Stimulated activated CD8-positive, alpha-beta memory T cell treated with anti-CD3 and anti-CD28 coated beads, Interleukin-15, amount 100 ng/mL, for 48 hours (primary cell): ENCODE measurements at regions not wholly inside any gene's neighbourhood (a gene's known extent, or its start where the extent isn't known, plus 50 kb on each side); places are given as distances from the start of the nearest gene placed in this dataset.

Source experiments
- DNase-seq, 2 donors: peaks; one replicate each; pipeline ENCODE4 v3.0.0-alpha.2; 2020; ENCODE audit warnings: low read depth in 2 of 2

DNA sequence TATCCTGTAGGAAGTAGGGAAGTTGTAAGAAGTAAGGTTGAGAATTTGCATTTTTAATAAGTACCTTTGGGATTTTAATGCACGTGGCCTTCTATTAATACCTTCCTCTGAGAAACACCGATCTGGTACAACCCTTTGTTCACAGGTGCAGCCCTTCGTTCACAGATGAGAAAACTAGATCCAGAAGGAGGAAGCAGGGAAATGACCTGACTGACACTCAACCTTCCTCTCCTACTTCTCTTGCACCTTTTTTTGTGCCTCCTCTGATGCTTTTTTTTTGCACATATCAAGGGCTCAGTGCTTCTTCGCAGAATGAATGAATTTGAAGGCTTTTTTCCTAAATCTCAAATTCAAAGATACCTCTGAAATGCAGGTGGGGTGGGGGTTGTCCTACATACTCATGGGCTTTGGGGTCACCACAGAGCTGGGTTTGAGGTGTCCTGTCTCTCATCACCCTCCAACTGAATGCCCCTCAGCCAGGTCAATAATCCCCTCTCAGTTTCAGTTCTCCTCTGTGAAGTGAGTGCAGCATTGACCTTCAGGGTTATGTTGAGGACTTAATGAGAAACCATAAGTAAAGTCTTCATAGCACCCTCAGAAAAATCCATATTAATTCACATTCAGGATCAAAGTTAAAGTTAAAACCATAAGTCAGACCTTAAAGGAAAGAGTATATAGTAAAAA lies 161.5 kb upstream of the CTNNB1 start:
- DNase-seq = no peak

DNA sequence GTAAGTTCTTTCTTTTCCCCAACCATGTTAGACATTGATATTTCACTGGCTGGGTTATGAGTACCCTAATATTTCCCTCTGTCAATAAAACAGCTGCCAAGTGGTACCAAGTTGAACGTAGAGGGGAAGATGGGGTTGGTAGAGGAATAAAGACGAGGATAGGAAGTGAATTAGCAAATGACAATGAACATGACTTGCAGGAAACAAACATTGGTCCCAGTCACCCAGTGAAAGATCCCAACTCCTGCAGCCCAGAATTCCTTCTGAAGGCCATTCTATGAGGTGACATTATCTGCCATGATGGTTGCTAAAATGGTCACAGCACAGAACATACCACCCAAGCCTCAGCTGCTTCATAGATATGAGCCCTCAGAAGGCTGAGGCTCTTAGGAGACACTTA lies 159.0 kb upstream of the CTNNB1 start:
- DNase-seq = no peak

GRCh38 chr3:41041462-41041861 lies 157.8 kb upstream of the CTNNB1 start:
- DNase-seq = no peak

- no peak for DNase-seq
Observed at GRCh38 chr3:41041899-41042298, 157.4 kb upstream of the CTNNB1 start.

DNA sequence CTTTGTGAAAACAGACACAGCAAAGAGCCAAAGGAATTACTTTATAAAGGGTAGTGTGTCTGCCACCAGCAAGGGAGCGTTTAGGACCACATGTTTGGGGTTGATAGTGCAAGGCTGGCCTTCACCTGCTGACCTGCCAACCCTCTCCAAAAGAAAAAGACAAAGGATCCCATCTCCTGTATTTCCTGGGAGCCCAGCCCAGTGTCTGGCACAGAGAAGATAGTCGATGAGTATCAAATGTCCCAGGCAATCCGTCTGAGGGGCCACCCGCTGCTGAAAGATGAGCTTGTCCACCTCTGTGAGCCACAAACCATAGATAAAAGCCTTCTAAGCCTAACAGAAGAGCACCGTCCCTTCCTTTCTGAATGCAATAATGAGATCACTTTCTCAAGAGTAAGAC lies 154.8 kb upstream of the CTNNB1 start:
- DNase-seq = no peak

DNA sequence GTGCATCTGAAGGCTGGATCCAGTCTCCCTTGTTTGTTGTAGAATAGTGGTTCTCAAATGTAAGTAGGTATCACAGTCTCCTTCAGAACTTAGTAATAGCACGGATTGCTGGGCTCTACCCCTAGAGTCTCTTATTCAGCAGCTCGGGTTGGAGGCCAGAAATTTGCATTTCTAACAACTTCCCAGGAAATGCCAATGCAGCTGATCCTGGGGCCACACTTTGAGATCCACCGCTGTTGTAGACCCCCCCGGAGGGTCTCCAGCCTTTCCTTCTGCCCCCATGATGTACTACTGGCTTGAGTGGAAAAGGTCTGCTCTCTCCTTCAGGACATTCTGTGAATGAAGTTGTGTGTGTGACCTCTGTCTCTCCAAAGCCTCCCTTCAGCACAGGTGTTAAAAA lies 153.8 kb upstream of the CTNNB1 start:
- no peak for DNase-seq

DNA sequence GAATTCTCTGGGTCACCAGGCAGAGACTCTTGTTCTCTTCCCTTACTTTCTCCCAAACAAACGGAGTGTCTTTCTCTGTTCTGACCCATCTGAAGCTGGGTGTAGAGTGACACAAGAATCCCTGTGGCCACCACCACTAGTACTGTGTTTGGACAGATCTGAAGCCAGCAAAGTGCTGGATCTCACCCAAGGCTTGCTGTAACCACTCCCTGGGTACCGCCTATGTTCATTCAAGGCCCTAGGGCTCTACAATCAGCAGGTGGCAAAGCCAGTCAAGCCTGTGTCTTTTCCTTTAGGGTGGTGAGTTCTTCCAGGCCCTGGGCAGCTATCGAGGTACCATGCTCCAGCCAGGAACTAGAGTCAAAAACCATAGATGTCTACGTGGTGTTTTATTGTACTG lies 149.2 kb upstream of the CTNNB1 start:
- no peak for DNase-seq

DNA sequence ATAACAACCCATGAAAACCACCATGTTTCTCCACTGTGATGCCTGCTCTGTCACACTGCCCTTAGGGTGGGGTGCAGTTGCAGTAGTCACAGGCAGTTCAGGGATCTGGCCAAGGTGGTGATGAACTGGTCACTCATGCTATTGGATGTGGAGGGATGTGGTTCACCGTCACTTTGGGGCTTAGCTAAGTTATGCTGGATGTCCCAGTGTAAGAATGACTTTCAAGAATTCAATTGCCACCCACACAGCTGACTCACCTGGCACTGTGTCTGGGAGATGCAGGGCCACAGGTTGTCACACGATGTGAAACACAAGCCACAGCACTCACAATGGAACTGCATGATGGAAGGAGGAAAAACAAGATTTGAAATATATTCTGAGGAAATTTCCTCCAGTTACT lies 146.1 kb upstream of the CTNNB1 start:
- peak; percentile 27 to 30 for DNase-seq

DNA sequence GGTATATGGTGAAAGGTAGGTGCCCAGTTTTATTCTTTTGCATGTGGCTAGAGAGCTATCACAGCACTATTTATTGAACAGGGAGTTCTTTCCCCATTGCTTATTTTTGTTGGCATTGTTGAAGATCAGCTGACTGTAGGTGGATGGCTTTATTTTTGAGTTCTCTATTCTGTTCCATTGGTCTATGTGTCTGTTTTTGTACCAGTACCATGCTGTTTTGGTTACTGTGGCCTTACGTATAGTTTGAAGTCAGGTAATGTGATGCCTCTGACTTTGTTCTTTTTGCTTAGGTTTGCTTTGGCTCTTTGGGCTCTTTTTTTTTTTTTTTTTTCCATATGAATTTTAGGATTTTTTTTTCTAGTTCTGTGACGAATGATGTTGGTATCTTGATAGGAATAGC lies 139.2 kb upstream of the CTNNB1 start:
- DNase-seq = no peak

GRCh38 chr3:41064070-41064469 lies 135.2 kb upstream of the CTNNB1 start:
- no peak for DNase-seq

DNA sequence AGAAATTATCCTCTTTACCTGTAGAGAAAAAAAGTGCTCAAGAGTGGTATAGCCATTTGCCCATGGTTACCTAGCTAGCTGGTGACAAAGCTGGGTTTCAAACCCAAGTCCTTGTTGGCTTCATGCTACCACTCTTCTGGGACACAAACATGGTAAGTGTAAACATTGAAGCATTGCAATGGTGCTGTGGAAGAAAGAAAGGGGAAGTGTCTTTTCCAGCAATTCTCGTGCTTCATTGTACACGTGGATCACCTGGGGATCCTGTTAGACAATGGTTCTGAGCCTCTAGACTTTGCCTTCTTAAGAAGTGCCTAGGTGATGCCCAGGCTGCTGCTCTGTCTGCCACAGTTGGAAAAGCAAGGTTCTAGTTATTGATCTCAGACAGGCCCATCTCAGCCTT lies 134.8 kb upstream of the CTNNB1 start:
- no peak for DNase-seq

- DNase-seq = no peak
Observed at GRCh38 chr3:41065340-41065739, 134.0 kb upstream of the CTNNB1 start.

DNA sequence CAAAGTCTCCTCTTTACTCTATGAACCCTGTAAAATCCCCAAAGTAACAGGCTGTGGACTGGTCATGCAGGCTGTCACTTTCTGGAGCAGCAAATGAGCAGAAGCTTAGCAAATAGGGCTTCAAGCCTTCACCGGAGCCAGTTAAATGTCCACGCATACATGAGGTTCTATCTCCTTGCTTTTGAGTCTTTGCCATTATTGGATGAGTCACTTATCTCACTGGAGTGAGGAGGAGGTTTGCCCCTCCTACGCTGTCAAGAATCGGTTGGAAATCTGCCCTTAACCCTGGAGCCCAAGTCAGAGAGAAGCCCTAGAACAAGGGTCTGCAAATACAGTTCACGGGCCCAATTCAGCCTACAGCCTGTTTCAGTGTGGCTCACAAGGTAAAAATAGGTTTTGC lies 126.1 kb upstream of the CTNNB1 start:
- DNase-seq = no peak

- DNase-seq = no peak
Observed at GRCh38 chr3:41075975-41076374, 123.3 kb upstream of the CTNNB1 start.

- DNase-seq = no peak
Observed at GRCh38 chr3:41076399-41076798, 122.9 kb upstream of the CTNNB1 start.

- DNase-seq = no peak
Observed at GRCh38 chr3:41080141-41080540, 119.2 kb upstream of the CTNNB1 start.

- DNase-seq = no peak
Observed at GRCh38 chr3:41088882-41089281, 110.4 kb upstream of the CTNNB1 start.

GRCh38 chr3:41089566-41089965 lies 109.7 kb upstream of the CTNNB1 start:
- no peak for DNase-seq

GRCh38 chr3:41092844-41093243 lies 106.5 kb upstream of the CTNNB1 start:
- DNase-seq = no peak

- no peak for DNase-seq
Observed at GRCh38 chr3:41093476-41093875, 105.8 kb upstream of the CTNNB1 start.

DNA sequence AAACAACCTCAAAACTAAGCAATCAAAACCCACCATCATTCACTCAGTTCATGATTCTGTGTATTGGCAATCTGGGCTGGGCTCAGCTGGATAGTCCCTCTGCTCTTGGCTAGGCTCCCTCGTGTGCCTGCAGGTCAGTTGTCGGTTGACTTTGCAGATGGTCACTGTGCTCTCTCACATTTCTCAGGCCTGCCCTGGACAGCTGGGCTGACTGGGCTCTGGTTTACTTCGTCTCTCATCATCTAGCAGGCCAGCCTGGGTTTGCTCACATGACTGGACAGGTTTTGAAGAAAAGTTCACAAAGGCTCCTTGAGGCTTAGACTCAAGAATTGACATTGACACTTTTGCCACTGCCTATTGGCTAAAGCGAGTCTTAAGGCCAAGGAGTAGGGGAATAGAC lies 105.0 kb upstream of the CTNNB1 start:
- DNase-seq = no peak

DNA sequence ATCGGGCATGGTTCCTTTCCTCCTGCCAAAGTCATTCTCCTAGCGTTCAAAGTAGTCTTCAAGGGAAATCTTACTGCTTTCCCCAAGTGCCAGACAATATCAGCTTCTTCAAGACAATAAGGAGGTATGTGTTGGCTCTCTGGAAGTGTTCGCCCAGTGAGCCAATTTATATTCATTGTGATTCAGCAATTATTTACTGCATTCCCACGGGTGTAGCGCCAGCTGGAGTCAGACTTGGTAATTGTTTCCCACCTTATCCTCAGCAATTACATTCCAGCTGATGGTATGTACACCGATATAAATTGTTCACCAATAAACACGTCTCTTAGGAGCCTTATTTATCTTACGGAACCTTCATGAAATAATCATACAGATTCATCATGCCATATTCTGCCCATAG lies 103.6 kb upstream of the CTNNB1 start:
- no peak for DNase-seq

DNA sequence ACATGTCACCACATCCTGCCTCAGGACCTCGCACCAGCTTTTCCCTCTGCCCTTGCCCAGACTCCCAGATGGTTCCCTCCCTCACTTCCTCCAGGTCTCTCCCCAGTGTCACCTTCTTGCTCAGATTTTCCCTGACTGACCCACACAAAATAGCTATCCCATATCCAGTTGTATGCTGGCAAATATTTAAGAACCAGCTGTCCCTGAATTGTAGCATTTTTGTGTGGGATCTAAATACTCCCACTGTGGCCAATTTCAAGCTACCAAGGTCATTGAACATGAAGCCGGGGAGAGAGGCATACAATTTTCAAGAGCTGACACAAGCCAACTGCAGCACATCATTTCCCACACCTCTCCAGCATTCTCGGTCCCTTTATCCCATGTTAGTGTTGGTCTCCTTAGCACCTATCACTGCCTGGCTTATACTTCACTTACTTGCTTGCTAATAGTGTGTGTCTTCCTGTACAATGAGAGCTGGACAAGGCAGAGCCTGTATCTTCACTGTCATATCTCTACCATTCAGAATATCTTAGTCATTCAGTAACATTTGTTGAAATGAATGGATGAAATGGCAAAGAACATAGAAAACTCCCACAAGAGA lies 101.3 kb upstream of the CTNNB1 start:
- DNase-seq = no peak

DNA sequence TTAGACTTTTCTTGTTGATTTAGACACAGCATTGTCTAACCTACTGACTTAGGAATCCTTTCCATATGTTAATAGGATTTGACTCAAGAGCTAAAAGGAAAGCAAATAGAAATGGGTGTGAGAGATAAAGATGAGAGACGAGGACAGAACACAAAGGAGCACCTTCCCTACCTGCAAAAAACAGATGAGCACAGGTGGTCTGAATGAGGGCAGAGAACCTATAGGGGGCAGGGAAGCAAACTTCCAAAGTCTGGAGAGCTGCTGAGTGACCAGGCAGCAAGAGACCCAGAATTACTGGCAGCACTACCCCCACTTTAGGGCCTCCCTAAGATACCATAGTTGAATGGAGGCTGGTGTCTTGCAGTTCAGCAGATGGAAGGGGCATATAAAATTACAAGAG lies 98.1 kb upstream of the CTNNB1 start:
- DNase-seq = no peak
